Psoas muscle (tissue), 7 donors: ENCODE measurements at regions not wholly inside any gene's neighbourhood (a gene's known extent, or its start where the extent isn't known, plus 50 kb on each side); places are given as distances from the start of the nearest gene placed in this dataset.

ENCODE experiments used
- ATAC-seq, 4 donors: fragments of 200-7000 bp; cut with Tn5 transposase; one replicate each; pipeline ENCODE4 v1.9.1; 2020; ENCODE audit warnings: moderate library complexity in 3 of 4, mild to moderate bottlenecking in 2 of 4
- DNase-seq, 2 donors: peaks; one replicate each; pipeline ENCODE4 v3.0.0-alpha.2; 2020
- H3K27ac ChIP-seq: fragments of 200-600 bp; one replicate; pipeline ENCODE4 v1.8.0; 2022
- H3K27me3 ChIP-seq, 3 donors: fragments of 200-600 bp in 1 of 3; one replicate each; pipeline versions ENCODE4 v1.6.1 to v1.8.0; 2013 to 2022; ENCODE audit warnings: low read length in 2 of 3, mild to moderate bottlenecking in 2 of 3, moderate library complexity in 1 of 3; ENCODE audit not compliant: insufficient read depth in 3 of 3
- H3K36me3 ChIP-seq, 2 donors: fragments of 200-600 bp in 1 of 2; one replicate each; pipeline versions ENCODE4 v1.6.1 to v1.8.0; 2013 to 2022; ENCODE audit warnings: low read depth in 1 of 2, mild to moderate bottlenecking in 1 of 2, moderate library complexity in 1 of 2; ENCODE audit not compliant: insufficient read depth in 1 of 2
- H3K4me1 ChIP-seq: fragments of 200-600 bp; one replicate; pipeline ENCODE4 v1.8.0; 2022
- H3K4me3 ChIP-seq: fragments of 200-600 bp; one replicate; pipeline ENCODE4 v1.8.0; 2022; ENCODE audit warnings: mild to moderate bottlenecking
- H3K9me3 ChIP-seq: fragments of 200-600 bp; one replicate; pipeline ENCODE4 v1.8.0; 2022
- CTCF ChIP-seq: fragments of 200-600 bp; IDR thresholded peaks from one replicate; pipeline ENCODE4 v1.8.0; 2022; ENCODE audit warnings: antibody characterized with exemption
- WGBS, 3 donors: extraction: QIAGEN DNeasy Blood & Tissue Kit; methylation state at CpG; one replicate each; pipeline versions ENCODE4 v1.1.6 to v1.1.7; 2013; 5-methylcytosine and 5-hydroxymethylcytosine counted together
- intact Hi-C, 2 donors: fragments of 100-400 bp; cut with DNase I; formaldehyde crosslinking; loops; one replicate each; pipeline versions ENCODE4 v1.11.0 to v1.14.2; 2022
- donor health status: healthy with polysubstance abuse.
- donor health status: DM: no; HTN: no; CAD: no; lungs with moderate emphysema.
- donor health status: Bipolar disorder and iron deficiency.
- donor health status: healthy.
- donor health status: DM: yes; HTN: yes; CAD: no.
- donor health status: DM: no; HTN: no; CAD: no.
- donor health status: DM: yes; HTN: yes; CAD: no.

GRCh38 chr15:95106801-95107200 lies 875.4 kb downstream of the MCTP2 start:
- Histone ChIP-seq H3K4me3 (no peak overlapping the region), H3K27me3 (no peaks in the 10 kb centered on the region), H3K4me1 (no peaks in the 10 kb centered on the region), H3K27ac (no peak overlapping the region), H3K36me3 (no peaks in the 10 kb centered on the region), H3K9me3 (no peaks in the 10 kb centered on the region)
- intact Hi-C loops = no loop called here
- no peak for TF ChIP-seq CTCF
- DNase-seq = no peak
- WGBS, 3 donors = 31 to 45% (median 32%) methylated on average over 2 of the region's 2 CpGs
- ATAC-seq = no peak

DNA sequence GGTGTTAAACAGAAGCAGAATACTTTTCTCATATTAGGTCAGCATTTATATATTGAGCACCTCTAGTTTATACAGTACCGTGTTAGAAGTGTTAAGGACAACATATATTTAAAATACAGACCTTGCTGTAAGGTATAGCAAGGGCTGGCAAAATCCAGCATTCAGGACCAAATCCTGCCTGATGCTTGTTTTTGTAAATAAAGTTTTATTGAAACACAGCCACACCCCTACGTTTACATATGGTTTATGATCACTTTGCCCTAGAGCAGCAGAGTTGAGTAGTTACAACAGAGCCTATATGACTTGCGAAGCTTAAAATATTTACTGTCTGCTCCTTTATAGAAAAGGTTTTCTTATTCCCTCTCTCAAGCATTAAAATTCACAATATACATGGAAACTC lies 877.3 kb downstream of the MCTP2 start:
- H3K4me3 ChIP-seq = no peak overlapping the region
- WGBS, 3 donors = 80 to 85% (median 84%) methylated on average over 3 of the region's 3 CpGs
- intact Hi-C loops = no loop called here
- H3K27ac ChIP-seq = no peak overlapping the region
- DNase-seq (no peak), ATAC-seq (no peak)
- H3K9me3 ChIP-seq = no peaks in the 10 kb centered on the region
- TF ChIP-seq CTCF = no peak
- H3K36me3 ChIP-seq = no peaks in the 10 kb centered on the region
- H3K4me1 ChIP-seq = no peaks in the 10 kb centered on the region
- H3K27me3 ChIP-seq = no peaks in the 10 kb centered on the region

- 94 to 98% (median 96%) methylated on average over 5 of the region's 5 CpGs for WGBS, 3 donors
- intact Hi-C loops = no loop called here
- Histone ChIP-seq H3K27me3 (no peaks in the 10 kb centered on the region), H3K4me1 (no peaks in the 10 kb centered on the region), H3K36me3 (no peaks in the 10 kb centered on the region), H3K27ac (no peak overlapping the region), H3K9me3 (no peaks in the 10 kb centered on the region), H3K4me3 (no peak overlapping the region)
- TF ChIP-seq CTCF = no peak
- ATAC-seq (no peak), DNase-seq (no peak)
Observed at GRCh38 chr15:95111969-95112368, 880.6 kb downstream of the MCTP2 start.

DNA sequence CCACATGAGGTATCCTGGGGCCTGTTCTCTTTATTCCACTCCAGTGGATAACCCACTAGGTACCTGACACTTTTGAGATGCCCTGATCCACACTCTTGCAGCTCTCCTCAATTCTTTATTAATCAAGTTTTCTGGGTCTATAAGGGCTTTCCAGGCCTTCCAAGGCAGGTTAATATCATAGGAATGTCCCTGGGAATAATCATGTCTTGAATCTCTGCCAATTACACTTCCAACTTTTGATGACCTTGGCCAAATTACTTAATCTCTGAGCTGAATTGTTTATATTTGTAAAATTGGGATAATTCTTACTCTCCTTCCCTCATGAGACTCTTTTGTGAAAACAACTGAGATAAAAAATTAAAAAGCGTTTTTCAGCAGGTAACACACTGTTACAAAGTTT lies 881.7 kb downstream of the MCTP2 start:
- no peaks in the 10 kb centered on the region for H3K27me3 ChIP-seq
- no peak overlapping the region for H3K27ac ChIP-seq
- H3K4me3 ChIP-seq = no peak overlapping the region
- H3K9me3 ChIP-seq = no peaks in the 10 kb centered on the region
- ATAC-seq = no peak
- 84 to 88% (median 87%) methylated on average over 1 of the region's 1 CpG for WGBS, 3 donors
- H3K4me1 ChIP-seq = no peaks in the 10 kb centered on the region
- intact Hi-C loops = no loop called here
- no peak for TF ChIP-seq CTCF
- DNase-seq = no peak
- no peaks in the 10 kb centered on the region for H3K36me3 ChIP-seq

DNA sequence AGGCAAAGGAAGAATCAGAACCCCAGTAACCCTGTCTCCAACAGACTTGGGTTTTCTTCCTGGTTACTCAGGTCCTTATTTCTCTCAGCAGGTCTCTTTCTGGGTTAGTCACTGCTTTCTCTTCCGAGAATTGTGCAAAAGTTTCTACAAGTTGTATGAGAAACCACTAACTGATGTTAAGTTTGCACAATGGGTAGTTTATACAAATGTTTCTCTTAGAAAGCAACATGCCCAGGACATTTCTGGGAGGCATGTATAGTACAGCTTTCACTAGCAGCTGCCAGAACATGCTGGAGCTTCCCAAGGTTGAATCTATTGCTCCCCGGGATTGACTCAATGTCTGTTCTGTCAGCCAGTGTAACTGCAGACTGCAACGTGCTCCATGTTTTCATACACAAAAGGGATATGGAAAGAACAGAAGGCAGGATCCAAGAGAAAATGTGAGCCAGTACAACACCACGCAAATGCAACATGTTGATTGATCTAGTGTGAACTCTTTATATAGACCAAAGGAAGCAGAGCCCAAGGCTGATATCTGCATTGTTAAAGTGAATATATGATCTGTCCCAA lies 887.8 kb downstream of the MCTP2 start:
- Histone ChIP-seq H3K9me3 (no peaks in the 10 kb centered on the region), H3K4me1 (no peaks in the 10 kb centered on the region), H3K36me3 (no peaks in the 10 kb centered on the region), H3K27ac (no peak overlapping the region), H3K4me3 (no peak overlapping the region), H3K27me3 (no peaks in the 10 kb centered on the region)
- DNase-seq = no peak
- ATAC-seq = no peak
- TF ChIP-seq CTCF = no peak
- intact Hi-C loops = no loop called here
- 79 to 86% (median 84%) methylated on average over 4 of the region's 4 CpGs for WGBS, 3 donors
